ENCODE measurements at regions not wholly inside any gene's neighbourhood (a gene's known extent, or its start where the extent isn't known, plus 50 kb on each side); places are given as distances from the start of the nearest gene placed in this dataset.

DNA sequence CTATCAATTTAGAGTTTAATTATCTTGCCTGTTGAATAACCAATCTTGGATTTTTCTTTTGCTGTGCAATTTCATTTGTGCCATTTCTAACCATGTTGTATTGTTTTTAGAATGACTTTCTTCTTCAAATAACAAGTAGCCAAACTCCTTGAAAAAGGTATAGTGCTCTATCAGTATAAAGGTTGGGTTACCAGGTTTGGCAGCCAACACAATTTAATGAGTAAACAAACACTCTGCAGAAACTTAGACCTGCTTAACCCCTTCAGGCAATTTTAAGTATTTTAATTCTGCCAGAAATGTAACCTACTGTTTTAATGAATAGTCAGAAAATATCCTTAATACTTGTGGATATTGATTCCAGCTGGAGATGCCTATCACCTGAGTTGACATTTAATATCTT is 299.8 kb downstream of the ARL4A start:
- TF ChIP-seq FOXM1 (IDR thresholded peaks at IDR 0.05; ENCODE audit: borderline replicate concordance) (no peak), ELF4 (IDR thresholded peaks at IDR 0.05) (no peak), ZNF384 (IDR thresholded peaks at IDR 0.05) (no peak), NFRKB (IDR thresholded peaks at IDR 0.05) (no peak)
- TF ChIP-seq, protein P1, sequence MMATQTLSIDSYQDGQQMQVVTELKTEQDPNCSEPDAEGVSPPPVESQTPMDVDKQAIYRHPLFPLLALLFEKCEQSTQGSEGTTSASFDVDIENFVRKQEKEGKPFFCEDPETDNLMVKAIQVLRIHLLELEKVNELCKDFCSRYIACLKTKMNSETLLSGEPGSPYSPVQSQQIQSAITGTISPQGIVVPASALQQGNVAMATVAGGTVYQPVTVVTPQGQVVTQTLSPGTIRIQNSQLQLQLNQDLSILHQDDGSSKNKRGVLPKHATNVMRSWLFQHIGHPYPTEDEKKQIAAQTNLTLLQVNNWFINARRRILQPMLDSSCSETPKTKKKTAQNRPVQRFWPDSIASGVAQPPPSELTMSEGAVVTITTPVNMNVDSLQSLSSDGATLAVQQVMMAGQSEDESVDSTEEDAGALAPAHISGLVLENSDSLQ (IDR thresholded peaks at IDR 0.05): no peak

Data from HEK293T (cell line).